HG02798 (cell line): ENCODE measurements at regions not wholly inside any gene's neighbourhood (a gene's known extent, or its start where the extent isn't known, plus 50 kb on each side); places are given as distances from the start of the nearest gene placed in this dataset.

Experiments
- ATAC-seq: cut with Tn5 transposase; IDR thresholded peaks from one replicate; pipeline ENCODE4 v1.9.1; 2021; ENCODE audit warnings: mild to moderate bottlenecking; ENCODE audit not compliant: unreplicated experiment, poor library complexity

GRCh38 chr4:135122457-135122856 lies 920.9 kb upstream of the PABPC4L start:
- ATAC-seq = no peak

- ATAC-seq = no peak
Measured at GRCh38 chr4:135120195-135120594, 918.6 kb upstream of the PABPC4L start.

- no peak for ATAC-seq
Measured at GRCh38 chr4:135114079-135114478, 912.5 kb upstream of the PABPC4L start.

- ATAC-seq = no peak
Measured at GRCh38 chr4:135098061-135098460, 896.5 kb upstream of the PABPC4L start.

GRCh38 chr4:135073389-135073788 lies 871.8 kb upstream of the PABPC4L start:
- no peak for ATAC-seq

- ATAC-seq = no peak
Measured at GRCh38 chr4:135072553-135072952, 871.0 kb upstream of the PABPC4L start.

GRCh38 chr4:135065366-135065765 lies 863.8 kb upstream of the PABPC4L start:
- no peak for ATAC-seq

GRCh38 chr4:135050086-135050717 lies 848.6 kb upstream of the PABPC4L start:
- no peak for ATAC-seq

GRCh38 chr4:135032670-135033069 lies 831.1 kb upstream of the PABPC4L start:
- ATAC-seq = no peak

GRCh38 chr4:135015771-135016170 lies 814.2 kb upstream of the PABPC4L start:
- no peak for ATAC-seq

GRCh38 chr4:135007400-135007799 lies 805.8 kb upstream of the PABPC4L start:
- no peak for ATAC-seq

- no peak for ATAC-seq
Measured at GRCh38 chr4:134999169-134999568, 797.6 kb upstream of the PABPC4L start.

- ATAC-seq = no peak
Measured at GRCh38 chr4:134961963-134962362, 760.4 kb upstream of the PABPC4L start.

- ATAC-seq = no peak
Measured at GRCh38 chr4:134958862-134959261, 757.3 kb upstream of the PABPC4L start.

GRCh38 chr4:134955059-134955458 lies 753.5 kb upstream of the PABPC4L start:
- no peak for ATAC-seq

GRCh38 chr4:134952775-134953174 lies 751.2 kb upstream of the PABPC4L start:
- ATAC-seq = no peak

GRCh38 chr4:134952305-134952704 lies 750.7 kb upstream of the PABPC4L start:
- no peak for ATAC-seq

- no peak for ATAC-seq
Measured at GRCh38 chr4:134948110-134948642, 746.6 kb upstream of the PABPC4L start.

- ATAC-seq = no peak
Measured at GRCh38 chr4:134944115-134944514, 742.5 kb upstream of the PABPC4L start.

GRCh38 chr4:134936014-134936413 lies 734.4 kb upstream of the PABPC4L start:
- ATAC-seq = no peak

- ATAC-seq = no peak
Measured at GRCh38 chr4:134935320-134935719, 733.7 kb upstream of the PABPC4L start.

- no peak for ATAC-seq
Measured at GRCh38 chr4:134934036-134934808, 732.6 kb upstream of the PABPC4L start.
